A549 (cell line): ENCODE measurements at regions not wholly inside any gene's neighbourhood (a gene's known extent, or its start where the extent isn't known, plus 50 kb on each side); places are given as distances from the start of the nearest gene placed in this dataset.

ENCODE experiments used
- ATAC-seq, 2 experiments: fragments of 200-7000 bp in 1 of 2; fragments of >200 bp in 1 of 2; cut with Nextera tagmentation in 1 of 2; cut with Tn5 transposase in 1 of 2; 3 replicates each; pipeline versions ENCODE4 v1.8.0 to v1.9.1; 2018 to 2020; ENCODE audit warnings: mild to moderate bottlenecking in 1 of 2, moderate library complexity in 1 of 2
- CTCF ChIA-PET: fragments of 300-600 bp; sonication (Branson Sonifier 250); formaldehyde crosslinking; extraction: SDS; loops from one replicate; lab custom pipeline; 2021; ENCODE audit warnings: antibody characterized with exemption, inconsistent platforms; lab: Yijun Ruan, JAX
- POLR2A ChIA-PET: fragments of 350-600 bp; formaldehyde crosslinking; extraction: SDS; loops from one replicate; lab custom pipeline; 2021; ENCODE audit warnings: antibody characterized with exemption, inconsistent platforms; lab: Yijun Ruan, JAX
- DNase-seq, 2 experiments: peaks; one replicate each; pipeline versions ENCODE4 v3.0.0 to v3.0.0-alpha.2; 2011 to 2016; ENCODE audit warnings: low read depth in 1 of 2, low spot score in 1 of 2
- FAIRE-seq: peaks from 2 replicates; lab custom pipeline; 2011; peaks lifted over from hg19 to GRCh38; lab: Jason Lieb, UNC
- H3K27ac ChIP-seq, 2 experiments: fragments of >200 bp; sonication (Bioruptor Twin); formaldehyde crosslinking; 3 replicates each; pipeline ENCODE4 v1.5.1; 2016 to 2017
- H3K4me1 ChIP-seq: fragments of >200 bp; sonication (Bioruptor Twin); formaldehyde crosslinking; 3 replicates; pipeline ENCODE4 v1.6.1; 2016
- H3K4me2 ChIP-seq: fragments of >200 bp; sonication (Bioruptor Twin); formaldehyde crosslinking; 3 replicates; pipeline ENCODE4 v1.6.1; 2016
- H3K4me3 ChIP-seq: fragments of >200 bp; sonication (Bioruptor Twin); formaldehyde crosslinking; 3 replicates; pipeline ENCODE4 v1.5.1; 2016
- H3K9me3 ChIP-seq: fragments of >200 bp; sonication (Bioruptor Twin); formaldehyde crosslinking; 3 replicates; pipeline ENCODE4 v1.6.1; 2016
- BHLHE40 ChIP-seq: IDR thresholded peaks from 2 replicates; pipeline ENCODE4 v1.6.1; 2012; ENCODE audit warnings: low read depth, low read length, inconsistent platforms
- CHD4 ChIP-seq: fragments of 200-600 bp; sonication (generic); IDR thresholded peaks from 2 replicates; pipeline ENCODE4 v1.6.1; 2016; ENCODE audit warnings: antibody characterized with exemption, mild to moderate bottlenecking, borderline replicate concordance
- FOXS1 ChIP-seq: fragments of 250-450 bp; sonication (Bioruptor Pico); IDR thresholded peaks from 2 replicates; pipeline ENCODE4 v1.5.0; 2020; ENCODE audit warnings: mild to moderate bottlenecking, moderate library complexity
- HDAC2 ChIP-seq: fragments of 200-600 bp; sonication (generic); IDR thresholded peaks from 2 replicates; pipeline ENCODE4 v1.6.1; 2016
- MAFK ChIP-seq: fragments of 450-650 bp; IDR thresholded peaks from 2 replicates; pipeline ENCODE4 v1.6.1; 2014; ENCODE audit not compliant: partially characterized antibody
- MYC ChIP-seq: IDR thresholded peaks from 2 replicates; pipeline ENCODE4 v1.6.1; 2012; ENCODE audit warnings: mild to moderate bottlenecking, inconsistent platforms, low read length, improper control_type of control experiment, borderline replicate concordance
- NFE2L2 ChIP-seq: fragments of 150-350 bp; conservative IDR thresholded peaks from 2 replicates; pipeline ENCODE4 v1.6.1; 2014; ENCODE audit warnings: low read length
- POLR2AphosphoS2 ChIP-seq: conservative IDR thresholded peaks from 2 replicates; pipeline ENCODE4 v1.6.1; 2012; ENCODE audit warnings: low read length, improper control_type of control experiment, inconsistent platforms
- RAD21 ChIP-seq, 2 experiments: fragments of >200 bp in 1 of 2; sonication (Bioruptor Twin) in 1 of 2; formaldehyde crosslinking in 1 of 2; IDR thresholded peaks in 1 of 2; conservative IDR thresholded peaks in 1 of 2; 2 replicates in 1 of 2; 3 replicates in 1 of 2; pipeline ENCODE4 v1.6.1; 2012 to 2018; ENCODE audit warnings: inconsistent platforms in 1 of 2
- RCOR1 ChIP-seq: fragments of 150-350 bp; IDR thresholded peaks from 2 replicates; pipeline ENCODE4 v1.6.1; 2014; ENCODE audit warnings: antibody characterized with exemption, low read length, low read depth
- SREBF2 ChIP-seq: fragments of 450-650 bp; IDR thresholded peaks from 2 replicates; pipeline ENCODE4 v1.6.1; 2014; ENCODE audit warnings: mild to moderate bottlenecking, moderate library complexity
- ZC3H11A ChIP-seq: fragments of 450-650 bp; IDR thresholded peaks from 2 replicates; pipeline ENCODE4 v1.6.1; 2014; ENCODE audit warnings: antibody characterized with exemption, mild to moderate bottlenecking
- ZFP36 ChIP-seq: fragments of 450-650 bp; IDR thresholded peaks from 2 replicates; pipeline ENCODE4 v1.6.1; 2014; ENCODE audit warnings: borderline replicate concordance; ENCODE audit not compliant: partially characterized antibody
- WGBS: methylation state at CpG from one replicate; pipeline ENCODE4 v1.1.6; 2017; ENCODE audit errors: missing lambda C conversion rate; 5-methylcytosine and 5-hydroxymethylcytosine counted together
- TF ChIP-seq, protein P1 (sequence below): fragments of >200 bp; sonication (Bioruptor Twin); formaldehyde crosslinking; IDR thresholded peaks from 3 replicates; pipeline ENCODE4 v1.5.1; 2016
- TF ChIP-seq, protein P2 (sequence below): IDR thresholded peaks from 2 replicates; pipeline ENCODE4 v1.6.1; 2012; ENCODE audit warnings: low read depth, borderline replicate concordance
- TF ChIP-seq, protein P3 (sequence below): fragments of 450-650 bp; IDR thresholded peaks from 2 replicates; pipeline ENCODE4 v1.6.1; 2014; ENCODE audit warnings: antibody characterized with exemption

DNA sequence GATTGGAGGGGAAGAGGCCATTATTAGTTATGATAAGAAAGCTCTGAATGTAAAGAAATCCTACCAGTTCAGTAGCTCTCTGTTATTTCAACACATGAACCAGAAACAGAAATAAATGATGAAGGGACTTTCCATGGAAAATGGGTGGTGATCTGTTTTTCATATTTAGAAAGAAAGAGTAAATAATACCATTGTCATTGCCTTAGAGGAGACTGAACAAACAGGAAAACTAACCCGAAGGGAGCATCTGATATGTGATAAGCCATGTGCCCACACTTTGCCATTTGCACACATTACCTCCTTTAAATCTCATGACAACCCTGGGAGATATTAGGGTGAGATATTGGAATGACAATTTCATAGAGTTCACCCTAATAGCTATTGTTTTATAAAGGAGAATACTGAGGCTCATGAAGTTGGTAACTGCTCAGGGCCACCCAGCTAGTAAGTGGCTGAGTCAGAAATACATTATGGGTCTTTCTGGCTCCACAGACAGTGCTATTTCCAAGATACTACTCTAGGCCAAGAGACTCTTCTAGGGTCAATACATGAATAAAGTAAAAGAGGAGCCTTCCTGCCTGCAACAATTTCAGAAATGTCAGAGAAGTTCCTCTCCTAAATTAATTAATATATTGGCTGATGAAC lies 111.0 kb upstream of the SLIT3 start (continued):
- TF ChIP-seq, protein P1, sequence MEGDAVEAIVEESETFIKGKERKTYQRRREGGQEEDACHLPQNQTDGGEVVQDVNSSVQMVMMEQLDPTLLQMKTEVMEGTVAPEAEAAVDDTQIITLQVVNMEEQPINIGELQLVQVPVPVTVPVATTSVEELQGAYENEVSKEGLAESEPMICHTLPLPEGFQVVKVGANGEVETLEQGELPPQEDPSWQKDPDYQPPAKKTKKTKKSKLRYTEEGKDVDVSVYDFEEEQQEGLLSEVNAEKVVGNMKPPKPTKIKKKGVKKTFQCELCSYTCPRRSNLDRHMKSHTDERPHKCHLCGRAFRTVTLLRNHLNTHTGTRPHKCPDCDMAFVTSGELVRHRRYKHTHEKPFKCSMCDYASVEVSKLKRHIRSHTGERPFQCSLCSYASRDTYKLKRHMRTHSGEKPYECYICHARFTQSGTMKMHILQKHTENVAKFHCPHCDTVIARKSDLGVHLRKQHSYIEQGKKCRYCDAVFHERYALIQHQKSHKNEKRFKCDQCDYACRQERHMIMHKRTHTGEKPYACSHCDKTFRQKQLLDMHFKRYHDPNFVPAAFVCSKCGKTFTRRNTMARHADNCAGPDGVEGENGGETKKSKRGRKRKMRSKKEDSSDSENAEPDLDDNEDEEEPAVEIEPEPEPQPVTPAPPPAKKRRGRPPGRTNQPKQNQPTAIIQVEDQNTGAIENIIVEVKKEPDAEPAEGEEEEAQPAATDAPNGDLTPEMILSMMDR, result no peak
- no peak for TF ChIP-seq ZFP36

DNA sequence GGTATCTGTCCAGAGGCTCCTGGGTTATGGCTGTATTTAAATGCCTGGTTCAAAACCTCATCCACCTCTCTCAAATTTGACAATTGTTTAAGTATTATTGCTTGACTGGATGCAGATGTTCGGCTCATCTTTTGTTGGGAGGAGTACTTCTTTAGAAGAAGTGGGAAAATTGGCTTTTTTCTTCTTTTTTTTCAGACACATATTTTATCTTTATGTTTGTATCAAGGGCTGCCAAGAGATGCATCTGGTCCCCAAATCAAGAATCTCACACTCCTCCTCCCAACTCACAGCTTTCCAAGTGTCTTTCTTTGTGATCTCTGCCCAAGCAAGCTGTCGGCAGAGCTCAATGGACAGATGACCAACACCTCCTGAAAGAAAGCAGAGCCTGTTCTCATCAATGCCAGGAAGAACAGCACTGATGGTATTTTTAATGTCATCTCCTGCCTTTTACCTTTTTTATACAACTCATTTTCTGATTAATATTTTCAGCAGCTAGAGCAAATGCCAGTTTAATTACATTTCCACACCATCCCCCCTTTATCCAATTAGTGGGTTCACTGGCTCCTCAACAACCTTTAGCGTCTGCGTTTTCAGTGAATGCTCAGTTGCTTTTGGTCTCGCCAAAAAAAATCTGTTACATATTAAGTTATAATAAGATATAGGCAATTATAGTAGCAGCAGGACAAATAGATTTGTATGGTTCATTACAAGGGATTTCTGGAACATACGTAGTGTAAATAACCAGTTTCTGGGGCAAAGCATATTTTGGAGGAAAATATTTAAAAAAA lies 110.3 kb upstream of the SLIT3 start:
- WGBS, result 79% methylated on average over 6 of the region's 6 CpGs
- H3K4me1 ChIP-seq, result peaks cover 17% of the 10 kb centered on the region
- peak overlapping the region in 1 of 2 experiments; percentile 31; a peak in 1 of 6 replicates for H3K27ac ChIP-seq
- peak overlapping the region; percentile 8; the same call in 2 of the 3 replicates for H3K4me2 ChIP-seq
- FAIRE-seq, result no peak
- no peak for ATAC-seq
- TF ChIP-seq SREBF2, result no peak
- no peak for TF ChIP-seq RCOR1
- TF ChIP-seq, protein P2, sequence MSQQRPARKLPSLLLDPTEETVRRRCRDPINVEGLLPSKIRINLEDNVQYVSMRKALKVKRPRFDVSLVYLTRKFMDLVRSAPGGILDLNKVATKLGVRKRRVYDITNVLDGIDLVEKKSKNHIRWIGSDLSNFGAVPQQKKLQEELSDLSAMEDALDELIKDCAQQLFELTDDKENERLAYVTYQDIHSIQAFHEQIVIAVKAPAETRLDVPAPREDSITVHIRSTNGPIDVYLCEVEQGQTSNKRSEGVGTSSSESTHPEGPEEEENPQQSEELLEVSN, result no peak
- TF ChIP-seq BHLHE40, result no peak
- TF ChIP-seq RAD21 (conservative IDR thresholded peaks at IDR 0.05 in 1 of 2, IDR thresholded peaks at IDR 0.05 in 1 of 2), result no peak
- no peak for TF ChIP-seq HDAC2
- no peaks in the 10 kb centered on the region for H3K9me3 ChIP-seq
- CTCF ChIA-PET, result no interaction called here
- POLR2A ChIA-PET, result no interaction called here
- DNase-seq, result no peak
- H3K4me3 ChIP-seq, result no peak overlapping the region

DNA sequence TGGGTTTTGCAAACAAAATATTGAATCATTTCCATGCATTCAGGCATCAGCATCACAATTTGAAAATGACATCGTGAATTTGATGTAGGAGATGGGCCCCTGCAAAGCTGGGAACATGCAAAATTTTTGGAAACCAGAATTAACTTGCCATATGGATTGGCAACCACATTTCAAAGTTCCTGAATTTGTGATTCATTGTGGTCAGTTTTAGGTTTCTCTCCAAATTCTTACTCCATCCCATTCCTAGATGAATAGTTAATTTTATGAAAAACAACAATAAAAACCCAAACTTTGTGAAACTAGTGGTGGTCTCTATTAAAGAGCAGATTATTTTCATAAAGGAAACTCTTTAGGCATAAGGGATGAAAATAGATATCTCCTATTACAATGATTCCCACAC lies 107.8 kb upstream of the SLIT3 start:
- POLR2A ChIA-PET, result no interaction called here
- H3K4me3 ChIP-seq, result no peak overlapping the region
- H3K27ac ChIP-seq, result no peak overlapping the region
- FAIRE-seq (no peak), ATAC-seq (no peak), DNase-seq (no peak)
- H3K4me2 ChIP-seq, result no peak overlapping the region
- CTCF ChIA-PET, result no interaction called here
- WGBS, result 61% methylated on average over 1 of the region's 1 CpG
- TF ChIP-seq MYC (no peak), MAFK (no peak), BHLHE40 (no peak), POLR2AphosphoS2 (no peak), CHD4 (no peak), ZC3H11A (no peak)
- TF ChIP-seq, protein P3, sequence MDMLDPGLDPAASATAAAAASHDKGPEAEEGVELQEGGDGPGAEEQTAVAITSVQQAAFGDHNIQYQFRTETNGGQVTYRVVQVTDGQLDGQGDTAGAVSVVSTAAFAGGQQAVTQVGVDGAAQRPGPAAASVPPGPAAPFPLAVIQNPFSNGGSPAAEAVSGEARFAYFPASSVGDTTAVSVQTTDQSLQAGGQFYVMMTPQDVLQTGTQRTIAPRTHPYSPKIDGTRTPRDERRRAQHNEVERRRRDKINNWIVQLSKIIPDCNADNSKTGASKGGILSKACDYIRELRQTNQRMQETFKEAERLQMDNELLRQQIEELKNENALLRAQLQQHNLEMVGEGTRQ, result no peak
- H3K9me3 ChIP-seq, result no peaks in the 10 kb centered on the region
- peaks cover 17% of the 10 kb centered on the region for H3K4me1 ChIP-seq

DNA sequence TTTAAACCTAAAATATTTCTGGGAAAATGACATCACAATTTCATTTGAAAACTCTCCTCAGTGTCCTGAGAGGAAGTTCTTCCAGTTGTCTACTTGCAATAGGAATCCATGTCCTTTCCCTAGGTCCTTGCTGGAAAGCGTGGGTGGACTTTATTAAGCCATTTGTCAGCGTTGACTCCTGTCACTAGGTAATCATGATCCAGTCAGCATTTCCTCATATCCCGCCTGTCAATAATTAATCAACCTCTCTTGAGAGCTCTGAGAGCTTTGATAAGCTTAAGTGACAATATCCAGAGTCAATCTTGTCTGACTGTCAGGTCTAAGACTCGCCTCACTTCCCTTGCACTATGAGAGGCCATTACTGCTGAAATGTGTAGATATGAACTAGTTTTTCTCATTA lies 107.2 kb upstream of the SLIT3 start:
- 75% methylated on average over 4 of the region's 4 CpGs for WGBS
- CTCF ChIA-PET, result no interaction called here

More for the DNA sequence above, 107.2 kb upstream of the SLIT3 start:
- ATAC-seq (no peak), DNase-seq (peak in 1 of 2 experiments; percentile 7), FAIRE-seq (no peak)
- POLR2A ChIA-PET, result no interaction called here
- TF ChIP-seq MYC, result no peak
- TF ChIP-seq MAFK, result peak; percentile 2
- no peak for TF ChIP-seq POLR2AphosphoS2
- TF ChIP-seq FOXS1 (CRISPR knock-in tag), result no peak
- TF ChIP-seq NFE2L2, result no peak
- H3K4me3 ChIP-seq, result no peak overlapping the region
- peaks cover 17% of the 10 kb centered on the region for H3K4me1 ChIP-seq
- H3K9me3 ChIP-seq, result no peaks in the 10 kb centered on the region
- H3K27ac ChIP-seq, result no peak overlapping the region
- H3K4me2 ChIP-seq, result no peak overlapping the region
